ENCODE measurements at regions not wholly inside any gene's neighbourhood (a gene's known extent, or its start where the extent isn't known, plus 50 kb on each side); places are given as distances from the start of the nearest gene placed in this dataset.

DNA sequence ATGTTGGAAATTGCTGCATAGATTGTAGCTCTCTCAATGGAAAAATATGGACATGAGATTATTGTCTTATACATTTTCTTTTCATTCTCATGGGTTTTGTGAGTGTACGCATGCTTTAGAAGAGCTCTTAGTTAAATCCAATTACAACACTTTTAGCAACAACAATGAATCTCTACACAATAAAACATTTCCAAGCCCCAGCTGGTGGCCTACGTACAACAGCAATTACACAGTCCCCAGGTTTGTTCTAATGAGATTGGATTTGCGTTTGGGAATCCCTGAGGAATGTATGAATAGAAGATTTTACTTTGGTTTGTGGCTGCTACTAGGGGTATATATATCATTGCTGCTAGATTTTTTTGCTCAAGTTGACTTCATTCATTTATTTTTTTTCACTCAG lies 98.6 kb downstream of the FHDC1 start:
- H3K9me3 ChIP-seq (ENCODE audit: control insufficient read depth in 3 of 3, low read length in 3 of 3) = peaks cover under 1 to 3% (median 1%) of the 10 kb centered on the region in 3 donors
- H3K27me3 ChIP-seq (ENCODE audit: control insufficient read depth in 3 of 3, insufficient read depth in 3 of 3, low read length in 3 of 3) = no peaks in the 10 kb centered on the region
- H3K4me3 ChIP-seq (ENCODE audit: low read length in 3 of 3) = no peak overlapping the region
- no peaks in the 10 kb centered on the region for H3K4me1 ChIP-seq (ENCODE audit: control insufficient read depth in 3 of 3, insufficient read depth in 3 of 3, low read length in 3 of 3)
- no peak overlapping the region for H3K9ac ChIP-seq (ENCODE audit: low read depth in 1 of 3, low read length in 3 of 3)
- no peak overlapping the region for H3K27ac ChIP-seq (ENCODE audit: low read depth, low read length)
- no peaks in the 10 kb centered on the region for H3K36me3 ChIP-seq (ENCODE audit: control insufficient read depth in 3 of 3, insufficient read depth in 3 of 3, low read length in 3 of 3)

DNA sequence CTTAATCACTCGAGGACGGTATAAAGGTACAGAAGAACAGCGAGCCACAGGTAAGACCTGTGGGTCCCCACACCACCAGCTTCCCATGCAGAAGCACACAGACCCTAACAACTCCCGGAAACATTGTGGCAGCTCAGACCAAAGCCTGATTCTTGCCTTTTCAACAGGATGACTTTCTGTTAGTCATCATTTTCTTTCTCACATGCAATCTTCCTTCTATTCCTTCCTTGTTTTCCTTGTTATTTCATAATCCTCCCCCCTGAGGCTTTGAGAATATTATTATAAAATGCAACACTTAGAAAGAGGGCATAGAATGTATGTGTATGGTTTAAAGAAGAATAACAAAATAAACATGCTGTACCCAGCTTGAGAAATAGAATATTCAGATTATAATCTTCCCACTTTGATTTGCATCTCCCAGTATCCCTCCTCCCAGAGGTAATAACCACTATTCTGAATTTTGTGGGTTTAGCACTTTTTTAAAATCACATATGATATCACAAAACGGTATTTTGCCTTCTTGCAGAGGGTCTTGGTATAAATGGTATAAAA lies 100.9 kb downstream of the FHDC1 start:
- no peak overlapping the region for H3K4me3 ChIP-seq (ENCODE audit: low read length in 3 of 3)
- no peak overlapping the region for H3K9ac ChIP-seq (ENCODE audit: low read depth in 1 of 3, low read length in 3 of 3)
- no peak overlapping the region for H3K27ac ChIP-seq (ENCODE audit: low read depth, low read length)
- H3K27me3 ChIP-seq (ENCODE audit: control insufficient read depth in 3 of 3, insufficient read depth in 3 of 3, low read length in 3 of 3) = no peaks in the 10 kb centered on the region
- H3K9me3 ChIP-seq (ENCODE audit: control insufficient read depth in 3 of 3, low read length in 3 of 3) = peaks cover 0 to 1% (median 0%) of the 10 kb centered on the region in 3 donors
- H3K4me1 ChIP-seq (ENCODE audit: control insufficient read depth in 3 of 3, insufficient read depth in 3 of 3, low read length in 3 of 3) = no peaks in the 10 kb centered on the region
- no peaks in the 10 kb centered on the region for H3K36me3 ChIP-seq (ENCODE audit: control insufficient read depth in 3 of 3, insufficient read depth in 3 of 3, low read length in 3 of 3)

DNA sequence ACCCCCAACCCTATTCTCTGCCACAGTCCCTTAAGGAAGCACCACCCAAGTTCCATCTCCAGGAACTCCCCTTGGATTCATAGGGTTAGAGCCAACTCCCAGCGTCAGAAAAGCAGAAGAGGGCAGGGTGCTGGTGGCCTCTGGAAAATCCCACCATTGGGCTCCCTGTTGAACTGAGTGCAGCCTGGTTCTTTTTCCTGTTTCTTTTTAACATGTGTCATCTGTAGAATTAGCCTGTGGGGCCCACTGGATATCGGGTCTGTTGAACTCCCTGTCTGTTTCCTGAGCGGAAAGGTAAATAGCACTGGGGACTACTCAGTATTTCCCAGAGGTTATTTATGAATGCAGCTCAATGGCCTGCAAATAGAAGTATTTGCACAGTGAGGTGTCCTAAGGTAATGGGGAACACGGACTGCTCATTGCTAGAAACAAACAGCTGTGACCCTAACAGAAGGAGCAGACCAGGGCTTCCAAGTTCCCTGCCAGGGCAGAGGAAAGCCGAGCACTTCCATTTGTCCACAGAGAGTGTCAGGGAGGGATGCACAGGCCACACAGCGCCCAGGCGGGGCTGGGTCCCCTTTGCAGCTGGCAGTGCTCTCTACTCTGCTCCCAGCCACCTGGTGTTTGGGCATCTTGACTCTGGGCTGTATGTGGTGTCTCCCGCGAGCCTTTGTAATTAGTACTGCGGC lies 102.6 kb downstream of the FHDC1 start:
- H3K36me3 ChIP-seq (ENCODE audit: control insufficient read depth in 3 of 3, insufficient read depth in 3 of 3, low read length in 3 of 3) = no peaks in the 10 kb centered on the region
- no peaks in the 10 kb centered on the region for H3K27me3 ChIP-seq (ENCODE audit: control insufficient read depth in 3 of 3, insufficient read depth in 3 of 3, low read length in 3 of 3)
- H3K9ac ChIP-seq (ENCODE audit: low read depth in 1 of 3, low read length in 3 of 3) = no peak overlapping the region
- H3K4me1 ChIP-seq (ENCODE audit: control insufficient read depth in 3 of 3, insufficient read depth in 3 of 3, low read length in 3 of 3) = no peaks in the 10 kb centered on the region
- peaks cover 0 to 1% (median 0%) of the 10 kb centered on the region in 3 donors for H3K9me3 ChIP-seq (ENCODE audit: control insufficient read depth in 3 of 3, low read length in 3 of 3)
- H3K27ac ChIP-seq (ENCODE audit: low read depth, low read length) = no peak overlapping the region
- H3K4me3 ChIP-seq (ENCODE audit: low read length in 3 of 3) = no peak overlapping the region

DNA sequence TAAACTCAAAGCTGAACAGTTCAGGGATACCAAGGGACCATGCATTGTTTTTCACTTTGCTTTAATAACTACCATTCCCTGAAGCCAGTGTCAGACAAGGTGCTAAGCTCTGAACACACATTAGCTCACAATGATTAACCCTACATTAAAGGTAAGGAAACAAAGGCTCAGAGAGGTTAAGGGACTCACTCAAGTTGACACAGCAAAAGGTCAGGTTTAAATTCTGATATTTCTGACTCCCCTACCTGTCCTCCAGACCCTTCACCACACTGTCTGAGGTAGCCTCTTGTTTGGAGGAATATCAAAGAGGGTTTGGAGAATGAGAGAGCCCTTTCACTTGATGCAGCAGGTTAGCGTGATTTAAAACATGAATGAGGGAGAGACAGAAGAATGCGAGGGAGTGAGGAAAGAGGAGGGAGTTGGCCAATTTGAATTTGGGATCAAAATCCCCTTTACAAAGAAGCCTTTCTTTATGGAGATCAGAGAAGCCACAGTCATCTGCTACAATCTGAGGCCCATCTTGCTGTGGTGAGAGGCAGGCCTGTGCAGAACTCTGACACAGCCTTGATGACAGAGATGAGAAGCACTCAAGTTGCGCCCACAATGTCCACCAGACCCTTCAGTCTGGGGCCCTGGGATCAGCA lies 103.5 kb downstream of the FHDC1 start:
- H3K27ac ChIP-seq (ENCODE audit: low read depth, low read length) = no peak overlapping the region
- H3K4me1 ChIP-seq (ENCODE audit: control insufficient read depth in 3 of 3, insufficient read depth in 3 of 3, low read length in 3 of 3) = no peaks in the 10 kb centered on the region
- no peak overlapping the region for H3K9ac ChIP-seq (ENCODE audit: low read depth in 1 of 3, low read length in 3 of 3)
- no peak overlapping the region for H3K4me3 ChIP-seq (ENCODE audit: low read length in 3 of 3)
- no peaks in the 10 kb centered on the region for H3K27me3 ChIP-seq (ENCODE audit: control insufficient read depth in 3 of 3, insufficient read depth in 3 of 3, low read length in 3 of 3)
- H3K36me3 ChIP-seq (ENCODE audit: control insufficient read depth in 3 of 3, insufficient read depth in 3 of 3, low read length in 3 of 3) = no peaks in the 10 kb centered on the region
- peaks cover 0 to 1% (median 0%) of the 10 kb centered on the region in 3 donors for H3K9me3 ChIP-seq (ENCODE audit: control insufficient read depth in 3 of 3, low read length in 3 of 3)

DNA sequence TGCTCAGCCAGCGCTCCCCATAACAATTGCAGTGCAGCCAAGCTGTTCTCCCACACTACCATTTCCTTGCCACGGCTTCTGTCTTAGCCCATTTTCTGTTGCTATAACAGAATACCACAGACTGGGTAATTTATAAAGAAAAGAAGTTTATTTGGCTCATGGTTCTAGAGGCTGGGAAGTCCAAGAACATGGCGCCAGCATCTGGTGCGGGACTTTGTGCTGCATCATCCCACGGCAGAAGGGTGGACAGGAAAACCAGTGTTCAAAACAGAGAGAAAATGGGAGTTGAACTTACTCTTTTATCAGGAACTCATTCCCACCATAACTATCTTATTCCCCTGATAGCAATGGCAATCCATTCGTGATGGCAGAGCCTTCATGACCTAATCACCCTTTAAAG lies 104.6 kb downstream of the FHDC1 start:
- Histone ChIP-seq H3K27ac (ENCODE audit: low read depth, low read length) (no peak overlapping the region), H3K9me3 (ENCODE audit: control insufficient read depth in 3 of 3, low read length in 3 of 3) (peaks cover 0 to 1% (median 0%) of the 10 kb centered on the region in 3 donors), H3K36me3 (ENCODE audit: control insufficient read depth in 3 of 3, insufficient read depth in 3 of 3, low read length in 3 of 3) (no peaks in the 10 kb centered on the region), H3K4me1 (ENCODE audit: control insufficient read depth in 3 of 3, insufficient read depth in 3 of 3, low read length in 3 of 3) (no peaks in the 10 kb centered on the region), H3K9ac (ENCODE audit: low read depth in 1 of 3, low read length in 3 of 3) (no peak overlapping the region), H3K4me3 (ENCODE audit: low read length in 3 of 3) (no peak overlapping the region), H3K27me3 (ENCODE audit: control insufficient read depth in 3 of 3, insufficient read depth in 3 of 3, low read length in 3 of 3) (no peaks in the 10 kb centered on the region)

DNA sequence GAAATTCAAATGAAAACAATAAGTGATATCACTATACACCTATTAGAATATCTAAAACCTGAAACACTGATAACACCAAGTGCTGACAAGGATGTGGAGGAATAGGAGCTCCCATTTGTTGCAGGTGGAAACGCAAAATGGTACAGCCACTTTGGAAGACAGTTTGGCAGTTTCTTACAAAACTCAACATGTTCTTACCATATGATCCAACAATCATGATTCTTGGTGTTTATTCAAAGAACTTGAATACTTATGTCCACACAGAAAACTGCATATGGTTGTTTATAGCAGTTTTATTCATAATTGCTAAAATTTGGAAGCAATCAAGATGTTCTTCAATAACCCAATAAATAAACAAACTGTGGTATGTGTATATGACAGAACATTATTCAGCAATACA lies 107.9 kb downstream of the FHDC1 start:
- H3K4me3 ChIP-seq (ENCODE audit: low read length in 3 of 3) = no peak overlapping the region
- no peak overlapping the region for H3K27ac ChIP-seq (ENCODE audit: low read depth, low read length)
- no peaks in the 10 kb centered on the region for H3K4me1 ChIP-seq (ENCODE audit: control insufficient read depth in 3 of 3, insufficient read depth in 3 of 3, low read length in 3 of 3)
- H3K9ac ChIP-seq (ENCODE audit: low read depth in 1 of 3, low read length in 3 of 3) = no peak overlapping the region
- no peaks in the 10 kb centered on the region for H3K36me3 ChIP-seq (ENCODE audit: control insufficient read depth in 3 of 3, insufficient read depth in 3 of 3, low read length in 3 of 3)
- peaks cover 0 to 1% (median 0%) of the 10 kb centered on the region in 3 donors for H3K9me3 ChIP-seq (ENCODE audit: control insufficient read depth in 3 of 3, low read length in 3 of 3)
- H3K27me3 ChIP-seq (ENCODE audit: control insufficient read depth in 3 of 3, insufficient read depth in 3 of 3, low read length in 3 of 3) = no peaks in the 10 kb centered on the region

DNA sequence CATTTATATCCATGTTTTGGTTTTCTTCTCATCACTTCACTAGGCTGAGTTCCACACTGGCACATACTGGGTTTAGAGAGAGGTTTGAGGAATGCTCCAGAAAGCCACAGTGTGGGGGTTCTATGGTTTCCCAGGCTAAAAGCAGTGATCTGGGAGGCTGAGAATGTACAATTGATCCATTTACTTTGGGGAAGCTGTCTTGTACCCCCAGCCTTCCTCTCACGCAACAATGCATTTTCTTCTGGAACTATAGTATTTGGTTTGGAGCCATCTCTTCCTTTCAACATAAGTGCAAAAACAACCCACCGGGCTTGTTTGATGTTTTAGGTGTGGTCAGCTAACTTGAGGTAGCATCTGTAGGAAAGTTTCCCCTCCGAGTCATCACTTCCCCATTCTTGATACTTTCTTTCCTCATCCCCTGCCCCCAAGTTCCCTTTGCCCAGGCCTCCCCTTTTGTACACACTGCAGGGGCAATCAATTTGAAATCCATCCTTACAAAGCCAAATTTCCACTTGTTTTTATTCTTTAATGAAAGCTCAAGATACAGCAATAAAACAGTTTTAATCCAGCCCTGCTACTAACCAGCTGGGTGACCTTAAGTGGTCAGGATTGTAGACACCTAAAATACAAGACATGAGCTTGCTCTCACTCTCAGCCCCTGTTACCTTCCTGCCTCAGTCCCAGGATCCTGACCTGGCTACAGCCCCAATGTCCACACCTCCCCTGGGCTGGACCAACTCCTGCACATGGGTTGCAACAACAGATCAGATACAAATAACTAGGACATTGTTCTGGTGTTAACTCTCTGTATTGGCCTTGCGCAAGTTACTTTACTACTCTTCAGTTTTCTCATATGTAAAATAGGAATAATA lies 109.2 kb downstream of the FHDC1 start:
- Histone ChIP-seq H3K4me3 (ENCODE audit: low read length in 3 of 3) (no peak overlapping the region), H3K27ac (ENCODE audit: low read depth, low read length) (no peak overlapping the region), H3K36me3 (ENCODE audit: control insufficient read depth in 3 of 3, insufficient read depth in 3 of 3, low read length in 3 of 3) (no peaks in the 10 kb centered on the region), H3K9me3 (ENCODE audit: control insufficient read depth in 3 of 3, low read length in 3 of 3) (peaks cover 0 to 1% (median 0%) of the 10 kb centered on the region in 3 donors), H3K4me1 (ENCODE audit: control insufficient read depth in 3 of 3, insufficient read depth in 3 of 3, low read length in 3 of 3) (no peaks in the 10 kb centered on the region), H3K9ac (ENCODE audit: low read depth in 1 of 3, low read length in 3 of 3) (no peak overlapping the region), H3K27me3 (ENCODE audit: control insufficient read depth in 3 of 3, insufficient read depth in 3 of 3, low read length in 3 of 3) (no peaks in the 10 kb centered on the region)

DNA sequence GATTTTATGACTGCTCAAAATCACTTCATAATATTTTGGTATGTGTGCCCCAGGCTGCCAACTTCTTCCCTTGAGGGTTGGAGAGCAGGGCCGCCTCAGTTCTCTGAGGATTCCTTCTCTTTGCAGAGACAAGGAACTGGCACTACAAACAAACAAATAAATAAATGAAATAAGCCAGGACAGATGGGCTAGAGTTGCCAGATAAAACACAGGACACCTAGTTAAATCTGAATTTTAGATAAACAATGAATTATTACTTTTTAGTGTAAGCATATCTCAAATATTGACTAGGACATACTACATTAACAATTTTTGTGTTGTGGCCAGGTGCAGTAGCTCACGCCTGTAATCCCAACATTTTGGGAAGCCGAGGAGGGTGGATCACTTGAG lies 122.5 kb downstream of the FHDC1 start:
- no peaks in the 10 kb centered on the region for H3K36me3 ChIP-seq (ENCODE audit: control insufficient read depth in 3 of 3, insufficient read depth in 3 of 3, low read length in 3 of 3)
- H3K4me3 ChIP-seq (ENCODE audit: low read length in 3 of 3) = no peak overlapping the region
- H3K27me3 ChIP-seq (ENCODE audit: control insufficient read depth in 3 of 3, insufficient read depth in 3 of 3, low read length in 3 of 3) = peaks cover 0 to 26% (median 12%) of the 10 kb centered on the region in 3 donors
- no peaks in the 10 kb centered on the region for H3K4me1 ChIP-seq (ENCODE audit: control insufficient read depth in 3 of 3, insufficient read depth in 3 of 3, low read length in 3 of 3)
- H3K27ac ChIP-seq (ENCODE audit: low read depth, low read length) = no peak overlapping the region
- no peak overlapping the region for H3K9ac ChIP-seq (ENCODE audit: low read depth in 1 of 3, low read length in 3 of 3)
- no peaks in the 10 kb centered on the region for H3K9me3 ChIP-seq (ENCODE audit: control insufficient read depth in 3 of 3, low read length in 3 of 3)

DNA sequence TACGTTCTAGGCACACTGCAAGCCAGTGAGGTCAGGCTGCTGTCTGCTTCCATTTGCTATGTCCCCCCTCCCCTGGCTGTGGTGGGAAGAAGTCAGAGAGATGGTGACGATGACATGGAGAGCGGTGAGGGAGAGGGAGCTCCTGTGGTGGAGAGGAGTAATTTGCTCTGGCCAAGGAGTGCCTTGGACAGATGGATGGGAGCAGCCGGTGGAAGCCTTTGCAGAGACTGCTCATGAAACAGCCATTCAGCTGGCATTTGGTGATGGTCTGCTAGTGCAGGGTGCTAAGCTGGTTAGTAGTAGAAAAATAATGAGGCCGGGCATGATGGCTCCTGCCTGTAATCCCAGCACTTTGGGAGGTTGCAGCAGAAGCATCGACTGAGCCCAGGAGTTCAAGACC lies 124.1 kb downstream of the FHDC1 start:
- no peak overlapping the region for H3K4me3 ChIP-seq (ENCODE audit: low read length in 3 of 3)

More for the DNA sequence above, 124.1 kb downstream of the FHDC1 start:
- Histone ChIP-seq H3K27me3 (ENCODE audit: control insufficient read depth in 3 of 3, insufficient read depth in 3 of 3, low read length in 3 of 3) (peaks cover 0 to 21% (median 12%) of the 10 kb centered on the region in 3 donors), H3K4me1 (ENCODE audit: control insufficient read depth in 3 of 3, insufficient read depth in 3 of 3, low read length in 3 of 3) (no peaks in the 10 kb centered on the region), H3K36me3 (ENCODE audit: control insufficient read depth in 3 of 3, insufficient read depth in 3 of 3, low read length in 3 of 3) (no peaks in the 10 kb centered on the region), H3K9me3 (ENCODE audit: control insufficient read depth in 3 of 3, low read length in 3 of 3) (no peaks in the 10 kb centered on the region), H3K9ac (ENCODE audit: low read depth in 1 of 3, low read length in 3 of 3) (no peak overlapping the region), H3K27ac (ENCODE audit: low read depth, low read length) (no peak overlapping the region)
